ENCODE measurements at regions not wholly inside any gene's neighbourhood (a gene's known extent, or its start where the extent isn't known, plus 50 kb on each side); places are given as distances from the start of the nearest gene placed in this dataset.

- TF ChIP-seq POLR2AphosphoS5 (IDR thresholded peaks at IDR 0.05), result no peak
- TF ChIP-seq, protein P1, sequence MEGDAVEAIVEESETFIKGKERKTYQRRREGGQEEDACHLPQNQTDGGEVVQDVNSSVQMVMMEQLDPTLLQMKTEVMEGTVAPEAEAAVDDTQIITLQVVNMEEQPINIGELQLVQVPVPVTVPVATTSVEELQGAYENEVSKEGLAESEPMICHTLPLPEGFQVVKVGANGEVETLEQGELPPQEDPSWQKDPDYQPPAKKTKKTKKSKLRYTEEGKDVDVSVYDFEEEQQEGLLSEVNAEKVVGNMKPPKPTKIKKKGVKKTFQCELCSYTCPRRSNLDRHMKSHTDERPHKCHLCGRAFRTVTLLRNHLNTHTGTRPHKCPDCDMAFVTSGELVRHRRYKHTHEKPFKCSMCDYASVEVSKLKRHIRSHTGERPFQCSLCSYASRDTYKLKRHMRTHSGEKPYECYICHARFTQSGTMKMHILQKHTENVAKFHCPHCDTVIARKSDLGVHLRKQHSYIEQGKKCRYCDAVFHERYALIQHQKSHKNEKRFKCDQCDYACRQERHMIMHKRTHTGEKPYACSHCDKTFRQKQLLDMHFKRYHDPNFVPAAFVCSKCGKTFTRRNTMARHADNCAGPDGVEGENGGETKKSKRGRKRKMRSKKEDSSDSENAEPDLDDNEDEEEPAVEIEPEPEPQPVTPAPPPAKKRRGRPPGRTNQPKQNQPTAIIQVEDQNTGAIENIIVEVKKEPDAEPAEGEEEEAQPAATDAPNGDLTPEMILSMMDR (IDR thresholded peaks at IDR 0.05), result no peak
These were observed 80.9 kb upstream of the KLF13 start for GRCh38 chr15:31245756-31246155.

All from prostate gland (tissue), 2 donors.